ENCODE measurements at regions not wholly inside any gene's neighbourhood (a gene's known extent, or its start where the extent isn't known, plus 50 kb on each side); places are given as distances from the start of the nearest gene placed in this dataset.

DNA sequence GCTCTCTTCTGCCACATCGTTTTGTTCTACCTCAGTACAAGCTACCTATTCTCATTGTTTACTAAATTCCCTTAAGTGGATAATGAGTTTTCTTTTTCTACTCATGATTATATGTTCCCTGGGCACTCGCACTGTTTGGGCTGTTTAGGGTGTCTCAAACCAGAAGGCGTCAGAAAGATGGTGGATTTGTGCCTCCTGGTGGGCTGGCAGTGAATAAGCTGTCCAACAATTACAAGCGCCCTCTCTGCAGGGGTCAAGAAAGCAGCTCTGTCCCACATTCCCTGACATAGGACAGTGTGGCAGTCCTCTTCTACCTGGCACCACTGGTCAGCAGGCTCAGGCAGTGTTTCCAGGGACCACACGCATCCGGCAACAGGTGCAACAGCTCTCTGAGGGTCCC, 173.4 kb upstream of the PPP2R3A start:
- H3K36me3 ChIP-seq (ENCODE audit: control insufficient read depth, insufficient read depth, low read length) = no peaks in the 10 kb centered on the region
- DNase-seq (ENCODE audit: low read depth) = no peak
- TF ChIP-seq, protein P1, sequence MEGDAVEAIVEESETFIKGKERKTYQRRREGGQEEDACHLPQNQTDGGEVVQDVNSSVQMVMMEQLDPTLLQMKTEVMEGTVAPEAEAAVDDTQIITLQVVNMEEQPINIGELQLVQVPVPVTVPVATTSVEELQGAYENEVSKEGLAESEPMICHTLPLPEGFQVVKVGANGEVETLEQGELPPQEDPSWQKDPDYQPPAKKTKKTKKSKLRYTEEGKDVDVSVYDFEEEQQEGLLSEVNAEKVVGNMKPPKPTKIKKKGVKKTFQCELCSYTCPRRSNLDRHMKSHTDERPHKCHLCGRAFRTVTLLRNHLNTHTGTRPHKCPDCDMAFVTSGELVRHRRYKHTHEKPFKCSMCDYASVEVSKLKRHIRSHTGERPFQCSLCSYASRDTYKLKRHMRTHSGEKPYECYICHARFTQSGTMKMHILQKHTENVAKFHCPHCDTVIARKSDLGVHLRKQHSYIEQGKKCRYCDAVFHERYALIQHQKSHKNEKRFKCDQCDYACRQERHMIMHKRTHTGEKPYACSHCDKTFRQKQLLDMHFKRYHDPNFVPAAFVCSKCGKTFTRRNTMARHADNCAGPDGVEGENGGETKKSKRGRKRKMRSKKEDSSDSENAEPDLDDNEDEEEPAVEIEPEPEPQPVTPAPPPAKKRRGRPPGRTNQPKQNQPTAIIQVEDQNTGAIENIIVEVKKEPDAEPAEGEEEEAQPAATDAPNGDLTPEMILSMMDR (IDR thresholded peaks at IDR 0.05; ENCODE audit: insufficient read depth, low read length, severe bottlenecking) = no peak
- H3K27me3 ChIP-seq (ENCODE audit: control insufficient read depth, insufficient read depth, low read length) = no peaks in the 10 kb centered on the region
- no peak for FAIRE-seq
- no peak overlapping the region for H3K4me3 ChIP-seq (ENCODE audit: low read depth, low read length)

DNA sequence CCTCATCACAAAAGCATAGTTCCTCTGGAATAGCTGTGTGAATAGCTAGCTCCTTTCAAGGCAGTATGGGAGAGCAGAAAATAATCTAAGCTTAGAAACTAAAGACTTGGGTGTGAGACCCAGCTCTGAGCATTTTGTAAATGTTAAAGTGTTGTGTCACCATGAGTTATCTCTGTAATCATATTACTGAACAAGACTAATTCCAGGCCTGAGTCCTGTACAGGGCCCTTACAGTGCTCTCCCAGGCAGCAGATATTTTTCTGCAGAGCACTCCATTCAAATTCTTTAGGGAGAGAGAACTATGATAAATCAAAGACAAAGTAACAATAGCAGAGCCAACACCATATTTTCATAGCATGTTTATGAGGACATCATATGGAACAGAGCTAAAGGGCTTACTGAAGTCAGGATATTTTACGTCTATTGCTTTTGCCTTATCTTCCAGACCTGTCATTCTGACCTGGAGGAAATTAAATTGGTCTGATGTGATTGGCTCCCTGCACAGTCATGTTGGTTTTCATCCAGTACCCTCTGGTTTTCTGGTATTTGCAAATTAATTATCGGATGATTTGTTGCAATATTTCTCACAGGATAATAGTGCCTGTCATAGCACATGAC, 172.6 kb upstream of the PPP2R3A start:
- TF ChIP-seq, protein P1 (IDR thresholded peaks at IDR 0.05; ENCODE audit: insufficient read depth, low read length, severe bottlenecking) = no peak
- no peak overlapping the region for H3K4me3 ChIP-seq (ENCODE audit: low read depth, low read length)
- no peaks in the 10 kb centered on the region for H3K36me3 ChIP-seq (ENCODE audit: control insufficient read depth, insufficient read depth, low read length)
- no peaks in the 10 kb centered on the region for H3K27me3 ChIP-seq (ENCODE audit: control insufficient read depth, insufficient read depth, low read length)
- FAIRE-seq = no peak
- no peak for DNase-seq (ENCODE audit: low read depth)

DNA sequence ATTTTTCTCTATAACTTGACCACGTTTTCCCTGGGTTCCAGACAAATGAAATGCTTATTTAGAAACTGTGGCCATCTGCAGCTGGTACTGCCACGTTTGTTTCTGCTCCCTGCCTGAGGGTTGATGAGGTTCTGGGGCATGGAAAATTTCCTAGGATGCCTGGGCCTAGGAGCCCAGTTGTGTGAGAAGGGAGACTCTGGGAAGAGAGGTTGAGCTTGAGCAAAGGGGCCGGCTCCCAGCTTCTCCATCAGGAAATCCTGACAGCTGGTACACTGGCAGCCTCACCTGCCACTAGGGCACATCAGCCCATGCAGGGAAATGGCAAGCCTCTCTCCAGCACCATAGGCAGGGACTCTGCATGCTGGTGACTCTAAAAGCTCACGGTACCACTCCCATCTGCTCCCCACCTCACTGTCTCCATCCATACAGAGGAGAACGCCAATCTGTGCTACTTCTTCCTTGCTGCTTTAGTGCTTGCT, 165.4 kb upstream of the PPP2R3A start:
- DNase-seq (ENCODE audit: low read depth) (no peak), FAIRE-seq (no peak)
- Histone ChIP-seq H3K36me3 (ENCODE audit: control insufficient read depth, insufficient read depth, low read length) (no peaks in the 10 kb centered on the region), H3K4me3 (ENCODE audit: low read depth, low read length) (no peak overlapping the region), H3K27me3 (ENCODE audit: control insufficient read depth, insufficient read depth, low read length) (no peaks in the 10 kb centered on the region)
- TF ChIP-seq, protein P1 (IDR thresholded peaks at IDR 0.05; ENCODE audit: insufficient read depth, low read length, severe bottlenecking) = no peak

DNA sequence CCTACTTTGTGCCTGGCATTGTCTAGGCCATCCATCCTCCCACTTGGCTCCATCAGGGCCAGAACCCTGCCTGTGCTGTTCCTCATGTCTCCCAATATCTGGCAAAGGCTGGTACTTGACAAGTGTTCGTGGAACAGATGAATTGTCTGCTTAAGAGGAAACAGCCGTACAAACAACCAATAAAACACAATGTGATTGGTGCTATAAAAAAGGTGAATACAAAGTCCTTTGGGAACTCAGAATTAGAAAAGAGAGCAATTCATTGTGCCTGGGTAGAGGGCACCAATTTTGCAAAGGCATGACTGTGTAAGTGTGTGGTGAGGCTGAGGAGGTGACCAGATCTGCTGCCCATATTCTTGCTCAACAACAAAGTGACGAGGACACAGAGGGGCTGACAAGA, 164.5 kb upstream of the PPP2R3A start:
- TF ChIP-seq, protein P1 (IDR thresholded peaks at IDR 0.05; ENCODE audit: insufficient read depth, low read length, severe bottlenecking) = no peak
- H3K4me3 ChIP-seq (ENCODE audit: low read depth, low read length) = no peak overlapping the region
- no peak for DNase-seq (ENCODE audit: low read depth)
- FAIRE-seq = no peak
- no peaks in the 10 kb centered on the region for H3K27me3 ChIP-seq (ENCODE audit: control insufficient read depth, insufficient read depth, low read length)
- no peaks in the 10 kb centered on the region for H3K36me3 ChIP-seq (ENCODE audit: control insufficient read depth, insufficient read depth, low read length)

DNA sequence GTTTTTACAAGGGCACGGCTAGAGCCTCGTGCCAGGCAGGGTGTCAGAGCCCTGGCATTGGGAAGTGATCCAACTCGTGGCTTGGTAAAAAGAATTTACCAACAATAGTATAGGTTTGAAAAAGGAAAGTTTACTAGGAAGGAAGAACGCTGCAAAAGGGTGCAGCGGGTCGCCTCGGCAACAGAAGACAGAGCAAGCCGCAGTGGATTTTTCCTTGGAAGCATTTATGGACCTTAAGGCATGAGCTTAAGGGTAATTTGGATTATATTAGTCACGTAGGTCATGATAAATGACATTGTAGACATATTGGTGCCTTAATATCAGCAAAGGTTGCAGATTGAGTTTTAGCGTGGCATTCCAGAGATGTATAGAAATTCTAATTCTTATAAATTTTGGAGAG, 163.4 kb upstream of the PPP2R3A start:
- TF ChIP-seq, protein P1 (IDR thresholded peaks at IDR 0.05; ENCODE audit: insufficient read depth, low read length, severe bottlenecking) = no peak
- DNase-seq (ENCODE audit: low read depth) (no peak), FAIRE-seq (no peak)
- Histone ChIP-seq H3K36me3 (ENCODE audit: control insufficient read depth, insufficient read depth, low read length) (no peaks in the 10 kb centered on the region), H3K27me3 (ENCODE audit: control insufficient read depth, insufficient read depth, low read length) (no peaks in the 10 kb centered on the region), H3K4me3 (ENCODE audit: low read depth, low read length) (no peak overlapping the region)
